Transverse colon (tissue), 4 donors: ENCODE measurements at regions not wholly inside any gene's neighbourhood (a gene's known extent, or its start where the extent isn't known, plus 50 kb on each side); places are given as distances from the start of the nearest gene placed in this dataset.

Experiments
- POLR2AphosphoS5 ChIP-seq, 3 donors: sonication (generic); formaldehyde crosslinking; IDR thresholded peaks; one replicate each; pipeline ENCODE4 v1.6.1; 2016; ENCODE audit warnings: antibody characterized with exemption in 3 of 3
- TF ChIP-seq, protein P1 (sequence below), 5 experiments: fragments of 200-600 bp in 3 of 5; fragments of 450-650 bp in 2 of 5; sonication (generic) in 3 of 5; IDR thresholded peaks; 1 replicate in 2 of 5; 2 replicates in 3 of 5; pipeline ENCODE4 v1.5.1; 2016 to 2017; ENCODE audit warnings: antibody characterized with exemption in 5 of 5, inconsistent platforms in 3 of 5, mild to moderate bottlenecking in 2 of 5, moderate library complexity in 1 of 5

DNA sequence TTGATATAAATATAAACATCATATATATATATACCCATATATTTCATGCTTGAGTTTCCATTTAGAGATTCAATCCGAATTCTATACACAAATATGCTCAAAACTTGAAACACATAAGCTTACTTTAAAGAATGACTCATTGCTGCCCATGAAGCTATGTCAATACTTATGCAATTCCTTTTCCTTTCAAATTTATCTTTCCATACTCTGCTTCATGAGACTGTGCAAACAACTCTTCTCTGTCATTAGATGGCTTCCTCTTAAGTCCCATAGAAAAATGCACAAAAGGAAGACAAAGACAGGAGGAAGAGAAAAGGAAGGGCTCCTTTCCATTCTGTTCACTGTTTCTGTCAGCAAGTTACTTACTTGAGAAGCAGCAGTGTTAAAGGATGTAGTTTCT, 895.7 kb upstream of the SORCS1 start:
- TF ChIP-seq, protein P1, sequence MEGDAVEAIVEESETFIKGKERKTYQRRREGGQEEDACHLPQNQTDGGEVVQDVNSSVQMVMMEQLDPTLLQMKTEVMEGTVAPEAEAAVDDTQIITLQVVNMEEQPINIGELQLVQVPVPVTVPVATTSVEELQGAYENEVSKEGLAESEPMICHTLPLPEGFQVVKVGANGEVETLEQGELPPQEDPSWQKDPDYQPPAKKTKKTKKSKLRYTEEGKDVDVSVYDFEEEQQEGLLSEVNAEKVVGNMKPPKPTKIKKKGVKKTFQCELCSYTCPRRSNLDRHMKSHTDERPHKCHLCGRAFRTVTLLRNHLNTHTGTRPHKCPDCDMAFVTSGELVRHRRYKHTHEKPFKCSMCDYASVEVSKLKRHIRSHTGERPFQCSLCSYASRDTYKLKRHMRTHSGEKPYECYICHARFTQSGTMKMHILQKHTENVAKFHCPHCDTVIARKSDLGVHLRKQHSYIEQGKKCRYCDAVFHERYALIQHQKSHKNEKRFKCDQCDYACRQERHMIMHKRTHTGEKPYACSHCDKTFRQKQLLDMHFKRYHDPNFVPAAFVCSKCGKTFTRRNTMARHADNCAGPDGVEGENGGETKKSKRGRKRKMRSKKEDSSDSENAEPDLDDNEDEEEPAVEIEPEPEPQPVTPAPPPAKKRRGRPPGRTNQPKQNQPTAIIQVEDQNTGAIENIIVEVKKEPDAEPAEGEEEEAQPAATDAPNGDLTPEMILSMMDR (IDR thresholded peaks at IDR 0.05): no peak
- no peak for TF ChIP-seq POLR2AphosphoS5 (IDR thresholded peaks at IDR 0.05)
